ENCODE measurements at regions not wholly inside any gene's neighbourhood (a gene's known extent, or its start where the extent isn't known, plus 50 kb on each side); places are given as distances from the start of the nearest gene placed in this dataset.

- 82 to 94% methylated on average over 2 of the region's 2 CpGs for WGBS, 2 donors
- no peak for DNase-seq
- Histone ChIP-seq H3K27me3 (no peaks in the 10 kb centered on the region), H3K9me3 (no peaks in the 10 kb centered on the region), H3K27ac (no peak overlapping the region), H3K36me3 (ENCODE audit: low read depth, missing control alignments) (no peaks in the 10 kb centered on the region), H3K4me1 (no peaks in the 10 kb centered on the region), H3K4me3 (no peak overlapping the region)
- intact Hi-C loops (cut with DNase I; ENCODE audit: low total_unique reads) = no loop called here
- TF ChIP-seq CTCF (IDR thresholded peaks at IDR 0.05) (no peak), POLR2A (IDR thresholded peaks at IDR 0.05) (no peak)
Observed at GRCh38 chr7:85596827-85597226, 410.0 kb upstream of the SEMA3D start.

- no peak for DNase-seq
- no peak for TF ChIP-seq POLR2A (IDR thresholded peaks at IDR 0.05)
- TF ChIP-seq CTCF (IDR thresholded peaks at IDR 0.05) = no peak
- Histone ChIP-seq H3K4me1 (no peaks in the 10 kb centered on the region), H3K4me3 (no peak overlapping the region), H3K9me3 (no peaks in the 10 kb centered on the region), H3K27me3 (no peaks in the 10 kb centered on the region), H3K36me3 (ENCODE audit: low read depth, missing control alignments) (no peaks in the 10 kb centered on the region), H3K27ac (no peak overlapping the region)
- intact Hi-C loops (cut with DNase I; ENCODE audit: low total_unique reads) = no loop called here
Observed at GRCh38 chr7:85595750-85596178, 408.9 kb upstream of the SEMA3D start.

GRCh38 chr7:85593355-85593754, 406.5 kb upstream of the SEMA3D start:
- no peaks in the 10 kb centered on the region for H3K27me3 ChIP-seq
- TF ChIP-seq POLR2A (IDR thresholded peaks at IDR 0.05) = no peak
- no peak for TF ChIP-seq CTCF (IDR thresholded peaks at IDR 0.05)
- intact Hi-C loops (cut with DNase I; ENCODE audit: low total_unique reads) = no loop called here
- H3K4me3 ChIP-seq = no peak overlapping the region
- WGBS, 2 donors = 60 to 63% methylated on average over 3 of the region's 3 CpGs
- H3K36me3 ChIP-seq (ENCODE audit: low read depth, missing control alignments) = no peaks in the 10 kb centered on the region
- H3K27ac ChIP-seq = no peak overlapping the region
- H3K4me1 ChIP-seq = no peaks in the 10 kb centered on the region
- no peaks in the 10 kb centered on the region for H3K9me3 ChIP-seq
- no peak for DNase-seq

GRCh38 chr7:85587785-85588184, 400.9 kb upstream of the SEMA3D start:
- no peaks in the 10 kb centered on the region for H3K27me3 ChIP-seq

More at GRCh38 chr7:85587785-85588184, 400.9 kb upstream of the SEMA3D start:
- no peaks in the 10 kb centered on the region for H3K9me3 ChIP-seq
- DNase-seq = no peak
- intact Hi-C loops (cut with DNase I; ENCODE audit: low total_unique reads) = no loop called here
- TF ChIP-seq CTCF (IDR thresholded peaks at IDR 0.05) (no peak), POLR2A (IDR thresholded peaks at IDR 0.05) (no peak)
- no peaks in the 10 kb centered on the region for H3K4me1 ChIP-seq
- H3K36me3 ChIP-seq (ENCODE audit: low read depth, missing control alignments) = no peaks in the 10 kb centered on the region
- H3K4me3 ChIP-seq = no peak overlapping the region
- H3K27ac ChIP-seq = no peak overlapping the region
